ENCODE measurements at regions not wholly inside any gene's neighbourhood (a gene's known extent, or its start where the extent isn't known, plus 50 kb on each side); places are given as distances from the start of the nearest gene placed in this dataset.

GRCh38 chr20:55273149-55273548, 732.2 kb downstream of the CBLN4 start:
- no peak for TF ChIP-seq CTCF (IDR thresholded peaks at IDR 0.05)
- TF ChIP-seq POLR2A (IDR thresholded peaks at IDR 0.05): no peak
